T-helper 17 cell (primary cell): ENCODE measurements at regions not wholly inside any gene's neighbourhood (a gene's known extent, or its start where the extent isn't known, plus 50 kb on each side); places are given as distances from the start of the nearest gene placed in this dataset.

ENCODE experiments used
- ATAC-seq: fragments of 150-1000 bp; cut with Tn5 transposase; 2 replicates; pipeline ENCODE4 v1.10.0; 2021; ENCODE audit warnings: mild to moderate bottlenecking, moderate library complexity
- DNase-seq, 3 donors: peaks; one replicate each; pipeline versions ENCODE4 v3.0.0 to v3.0.0-alpha.2; 2020 to 2021
- H3K9me3 ChIP-seq: one replicate; pipeline ENCODE4 v1.7.0; 2013; ENCODE audit warnings: low read length, mild to moderate bottlenecking; ENCODE audit not compliant: control insufficient read depth, poor library complexity, severe bottlenecking
- H3K27ac Mint-ChIP-seq: one replicate; pipeline ENCODE4 v1.8.0; 2022; ENCODE audit warnings: mild to moderate bottlenecking, moderate library complexity, mixed read lengths
- H3K27me3 Mint-ChIP-seq: one replicate; pipeline ENCODE4 v1.8.0; 2022; ENCODE audit warnings: mixed read lengths
- H3K36me3 Mint-ChIP-seq: one replicate; pipeline ENCODE4 v1.8.0; 2022; ENCODE audit warnings: low read depth, mixed read lengths
- H3K4me1 Mint-ChIP-seq: one replicate; pipeline ENCODE4 v1.8.0; 2022; ENCODE audit warnings: mild to moderate bottlenecking, mixed read lengths
- H3K4me3 Mint-ChIP-seq: one replicate; pipeline ENCODE4 v1.8.0; 2022; ENCODE audit warnings: mild to moderate bottlenecking, moderate library complexity, mixed read lengths

GRCh38 chr1:208501542-208501941 is 257.4 kb upstream of the PLXNA2 start:
- H3K4me1 Mint-ChIP-seq, result no peaks in the 10 kb centered on the region

GRCh38 chr1:208503787-208504186 is 259.6 kb upstream of the PLXNA2 start:
- H3K4me1 Mint-ChIP-seq, result no peaks in the 10 kb centered on the region
- no peak for DNase-seq
- H3K9me3 ChIP-seq, result no peaks in the 10 kb centered on the region
- H3K4me3 Mint-ChIP-seq, result no peak overlapping the region
- no peak for ATAC-seq
- no peaks in the 10 kb centered on the region for H3K36me3 Mint-ChIP-seq
- peaks cover 13% of the 10 kb centered on the region for H3K27me3 Mint-ChIP-seq
- H3K27ac Mint-ChIP-seq, result no peak overlapping the region

More at GRCh38 chr1:208501542-208501941, 257.4 kb upstream of the PLXNA2 start:
- no peak overlapping the region for H3K27ac Mint-ChIP-seq
- no peak for DNase-seq
- no peaks in the 10 kb centered on the region for H3K9me3 ChIP-seq
- peaks cover 13% of the 10 kb centered on the region for H3K27me3 Mint-ChIP-seq
- H3K36me3 Mint-ChIP-seq, result no peaks in the 10 kb centered on the region
- no peak overlapping the region for H3K4me3 Mint-ChIP-seq
- ATAC-seq, result no peak

GRCh38 chr1:208506812-208507211 is 262.6 kb upstream of the PLXNA2 start:
- H3K27ac Mint-ChIP-seq, result no peak overlapping the region

GRCh38 chr1:208509072-208509471 is 264.9 kb upstream of the PLXNA2 start:
- no peak overlapping the region for H3K4me3 Mint-ChIP-seq
- no peaks in the 10 kb centered on the region for H3K27me3 Mint-ChIP-seq
- no peak overlapping the region for H3K27ac Mint-ChIP-seq
- no peaks in the 10 kb centered on the region for H3K4me1 Mint-ChIP-seq
- no peaks in the 10 kb centered on the region for H3K36me3 Mint-ChIP-seq
- ATAC-seq (no peak), DNase-seq (no peak)
- no peaks in the 10 kb centered on the region for H3K9me3 ChIP-seq

More at GRCh38 chr1:208506812-208507211, 262.6 kb upstream of the PLXNA2 start:
- ATAC-seq, result no peak
- no peak for DNase-seq
- Mint-ChIP-seq H3K4me1 (no peaks in the 10 kb centered on the region), H3K36me3 (no peaks in the 10 kb centered on the region), H3K4me3 (no peak overlapping the region), H3K27me3 (peaks cover 8% of the 10 kb centered on the region)
- no peaks in the 10 kb centered on the region for H3K9me3 ChIP-seq

GRCh38 chr1:208510192-208510952 is 266.2 kb upstream of the PLXNA2 start:
- Mint-ChIP-seq H3K36me3 (no peaks in the 10 kb centered on the region), H3K27ac (no peak overlapping the region), H3K27me3 (no peaks in the 10 kb centered on the region), H3K4me3 (no peak overlapping the region), H3K4me1 (no peaks in the 10 kb centered on the region)
- no peaks in the 10 kb centered on the region for H3K9me3 ChIP-seq
- no peak for DNase-seq
- no peak for ATAC-seq

GRCh38 chr1:208511242-208511860 is 267.2 kb upstream of the PLXNA2 start:
- Mint-ChIP-seq H3K27ac (no peak overlapping the region), H3K36me3 (no peaks in the 10 kb centered on the region), H3K27me3 (no peaks in the 10 kb centered on the region), H3K4me1 (no peaks in the 10 kb centered on the region), H3K4me3 (no peak overlapping the region)
- DNase-seq, result no peak
- ATAC-seq, result no peak
- H3K9me3 ChIP-seq, result no peaks in the 10 kb centered on the region

- ATAC-seq, result no peak
- Mint-ChIP-seq H3K27ac (no peak overlapping the region), H3K27me3 (no peaks in the 10 kb centered on the region), H3K36me3 (no peaks in the 10 kb centered on the region), H3K4me1 (no peaks in the 10 kb centered on the region), H3K4me3 (no peak overlapping the region)
- DNase-seq, result no peak
- H3K9me3 ChIP-seq, result no peaks in the 10 kb centered on the region
These were observed 269.6 kb upstream of the PLXNA2 start for GRCh38 chr1:208513799-208514198.

GRCh38 chr1:208515129-208515528 is 270.9 kb upstream of the PLXNA2 start:
- H3K36me3 Mint-ChIP-seq, result no peaks in the 10 kb centered on the region
- no peaks in the 10 kb centered on the region for H3K27me3 Mint-ChIP-seq
- H3K9me3 ChIP-seq, result no peaks in the 10 kb centered on the region
- H3K27ac Mint-ChIP-seq, result no peak overlapping the region
- no peak overlapping the region for H3K4me3 Mint-ChIP-seq
- no peak for DNase-seq
- no peak for ATAC-seq
- no peaks in the 10 kb centered on the region for H3K4me1 Mint-ChIP-seq

- ATAC-seq (no peak), DNase-seq (no peak)
- Mint-ChIP-seq H3K36me3 (no peaks in the 10 kb centered on the region), H3K27ac (no peak overlapping the region), H3K4me3 (no peak overlapping the region), H3K4me1 (no peaks in the 10 kb centered on the region), H3K27me3 (no peaks in the 10 kb centered on the region)
- no peaks in the 10 kb centered on the region for H3K9me3 ChIP-seq
These were observed 272.6 kb upstream of the PLXNA2 start for GRCh38 chr1:208516780-208517179.

GRCh38 chr1:208520438-208521099 is 276.4 kb upstream of the PLXNA2 start:
- no peaks in the 10 kb centered on the region for H3K9me3 ChIP-seq
- no peak overlapping the region for H3K4me3 Mint-ChIP-seq
- ATAC-seq, result no peak
- no peak overlapping the region for H3K27ac Mint-ChIP-seq
- H3K36me3 Mint-ChIP-seq, result no peaks in the 10 kb centered on the region
- H3K4me1 Mint-ChIP-seq, result no peaks in the 10 kb centered on the region
- no peak for DNase-seq
- H3K27me3 Mint-ChIP-seq, result no peaks in the 10 kb centered on the region

- Mint-ChIP-seq H3K27me3 (no peaks in the 10 kb centered on the region), H3K36me3 (no peaks in the 10 kb centered on the region), H3K27ac (no peak overlapping the region), H3K4me3 (no peak overlapping the region), H3K4me1 (no peaks in the 10 kb centered on the region)
- DNase-seq (no peak), ATAC-seq (no peak)
- H3K9me3 ChIP-seq, result no peaks in the 10 kb centered on the region
These were observed 277.4 kb upstream of the PLXNA2 start for GRCh38 chr1:208521534-208521933.

GRCh38 chr1:208523007-208523406 is 278.8 kb upstream of the PLXNA2 start:
- Mint-ChIP-seq H3K36me3 (no peaks in the 10 kb centered on the region), H3K4me3 (no peak overlapping the region), H3K27ac (no peak overlapping the region), H3K4me1 (no peaks in the 10 kb centered on the region), H3K27me3 (peaks cover 12% of the 10 kb centered on the region)
- no peak for ATAC-seq
- no peaks in the 10 kb centered on the region for H3K9me3 ChIP-seq
- no peak for DNase-seq

- Mint-ChIP-seq H3K36me3 (no peaks in the 10 kb centered on the region), H3K27ac (no peak overlapping the region), H3K27me3 (peaks cover 20% of the 10 kb centered on the region), H3K4me3 (no peak overlapping the region), H3K4me1 (no peaks in the 10 kb centered on the region)
- H3K9me3 ChIP-seq, result no peaks in the 10 kb centered on the region
- no peak for DNase-seq
- no peak for ATAC-seq
These were observed 280.2 kb upstream of the PLXNA2 start for GRCh38 chr1:208524376-208524775.
